Spleen (tissue), 11 donors: ENCODE measurements at regions not wholly inside any gene's neighbourhood (a gene's known extent, or its start where the extent isn't known, plus 50 kb on each side); places are given as distances from the start of the nearest gene placed in this dataset.
A peak's percentile ranks its signal among the peaks of the same experiment; 100 is the strongest.

ENCODE experiments used
- DNase-seq: peaks from one replicate; pipeline ENCODE4 v3.0.0-alpha.2; 2020
- H3K27ac ChIP-seq, 8 donors: fragments of 200-600 bp; sonication (generic) in 7 of 8; 1 replicate in 4 of 8; 2 replicates in 4 of 8; pipeline versions ENCODE4 v1.5.0 to v1.8.0; 2016 to 2021; ENCODE audit warnings: inconsistent platforms in 4 of 8, mild to moderate bottlenecking in 4 of 8, moderate library complexity in 1 of 8
- H3K27me3 ChIP-seq, 7 donors: fragments of 200-600 bp; sonication (generic) in 6 of 7; replicated peaks in 1 of 7; 1 replicate in 4 of 7; 2 replicates in 3 of 7; pipeline versions ENCODE4 v1.5.0 to v1.8.0; 2016 to 2021; ENCODE audit warnings: inconsistent platforms in 3 of 7, mild to moderate bottlenecking in 1 of 7
- H3K36me3 ChIP-seq, 6 donors: fragments of 200-600 bp; sonication (generic) in 5 of 6; 1 replicate in 4 of 6; 2 replicates in 2 of 6; pipeline versions ENCODE4 v1.5.0 to v1.8.0; 2016 to 2021; ENCODE audit warnings: inconsistent platforms in 2 of 6
- H3K4me1 ChIP-seq, 6 donors: fragments of 200-600 bp; sonication (generic) in 5 of 6; 1 replicate in 3 of 6; 2 replicates in 3 of 6; pipeline versions ENCODE4 v1.5.0 to v1.8.0; 2016 to 2021; ENCODE audit warnings: inconsistent platforms in 3 of 6
- H3K4me3 ChIP-seq, 8 donors: fragments of 200-600 bp; sonication (generic) in 7 of 8; 1 replicate in 4 of 8; 2 replicates in 4 of 8; pipeline versions ENCODE4 v1.5.0 to v1.8.0; 2016 to 2021; ENCODE audit warnings: inconsistent platforms in 4 of 8, mild to moderate bottlenecking in 4 of 8, moderate library complexity in 2 of 8
- H3K9me3 ChIP-seq, 8 donors: fragments of 200-600 bp; sonication (generic) in 7 of 8; 1 replicate in 4 of 8; 2 replicates in 4 of 8; pipeline versions ENCODE4 v1.5.0 to v1.8.0; 2016 to 2021; ENCODE audit warnings: inconsistent platforms in 4 of 8
- CTCF ChIP-seq, 11 experiments: fragments of 200-600 bp in 7 of 11; fragments of 450-650 bp in 4 of 11; sonication (generic) in 4 of 11; IDR thresholded peaks in 8 of 11; conservative IDR thresholded peaks in 3 of 11; 1 replicate in 7 of 11; 2 replicates in 4 of 11; pipeline versions ENCODE4 v1.4.0 to v1.8.0; 2016 to 2021; ENCODE audit warnings: antibody characterized with exemption in 11 of 11, inconsistent platforms in 4 of 11, mild to moderate bottlenecking in 1 of 11
- POLR2A ChIP-seq, 3 donors: fragments of 450-650 bp; IDR thresholded peaks; one replicate each; pipeline ENCODE4 v1.5.1; 2017; ENCODE audit warnings: antibody characterized with exemption in 3 of 3, mild to moderate bottlenecking in 1 of 3
- POLR2AphosphoS5 ChIP-seq, 3 donors: sonication (generic); formaldehyde crosslinking; IDR thresholded peaks; one replicate each; pipeline ENCODE4 v1.5.1; 2017; ENCODE audit warnings: antibody characterized with exemption in 3 of 3
- WGBS, 5 donors: extraction: QIAGEN DNeasy Blood & Tissue Kit in 3 of 5; methylation state at CpG; one replicate each; pipeline versions ENCODE4 v1.1.5 to v1.1.7; 2013 to 2018; 5-methylcytosine and 5-hydroxymethylcytosine counted together
- intact Hi-C: fragments of 100-400 bp; cut with DNase I; formaldehyde crosslinking; loops from one replicate; pipeline ENCODE4 v1.15.0; 2023; ENCODE audit warnings: low total_unique reads
- donor health status: healthy with polysubstance abuse.
- donor health status: DM: no; HTN: no; CAD: no; lungs with moderate emphysema.
- donor health status: DM: no; HTN: no; CAD: no.
- donor health status: Bipolar disorder and iron deficiency.
- donor health status: healthy.
- donor health status: DM: no; HTN: no; CAD: no.
- donor health status: DM: yes; HTN: yes; CAD: no.

DNA sequence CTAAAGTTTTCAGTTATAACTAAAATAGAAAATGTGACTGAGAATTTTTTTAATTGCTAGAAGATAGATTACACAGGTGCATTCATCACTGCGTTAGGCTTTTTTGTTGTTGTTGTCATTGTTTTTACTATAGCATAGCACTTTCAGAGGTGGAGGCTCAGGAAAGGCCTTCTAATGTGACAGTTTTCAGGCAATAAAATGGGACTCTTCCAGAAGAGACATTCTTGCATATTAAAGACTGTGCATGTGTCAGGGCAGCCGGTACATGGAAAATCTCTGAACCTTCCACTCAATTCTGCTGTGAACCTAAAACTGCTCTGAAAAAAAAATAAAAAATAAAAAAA lies 175.2 kb downstream of the METTL4 start:
- 80 to 94% (median 91%) methylated on average over 2 of the region's 2 CpGs for WGBS, 5 donors
- H3K4me3 ChIP-seq = no peak overlapping the region

DNA sequence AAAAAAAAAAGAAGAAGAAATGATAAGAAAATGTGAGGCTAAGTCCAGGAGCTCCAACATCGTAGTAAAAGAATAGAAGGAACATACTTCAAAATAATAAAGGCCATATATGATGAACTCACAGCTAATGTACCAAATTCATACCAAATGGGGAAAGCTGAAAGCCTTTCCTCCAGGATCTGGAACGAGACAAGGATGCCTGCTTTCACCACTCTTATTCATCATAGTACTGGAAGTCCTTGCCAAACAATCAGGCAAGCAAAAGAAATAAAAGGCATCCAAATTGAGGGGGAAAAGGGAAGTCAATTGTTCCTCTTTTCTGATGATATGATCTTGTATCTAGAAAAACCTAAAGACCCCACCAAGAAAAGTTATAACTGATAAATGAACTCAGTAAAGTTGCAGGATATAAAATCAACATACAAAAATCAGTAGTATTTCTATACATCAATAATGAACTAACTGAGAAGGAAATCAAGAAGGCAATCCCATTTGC lies 170.6 kb downstream of the METTL4 start:
- Histone ChIP-seq H3K36me3 (no peaks in the 10 kb centered on the region), H3K4me1 (no peaks in the 10 kb centered on the region), H3K4me3 (no peak overlapping the region), H3K27ac (no peak overlapping the region), H3K9me3 (no peaks in the 10 kb centered on the region), H3K27me3 (no peaks in the 10 kb centered on the region)
- no peak for DNase-seq
- TF ChIP-seq CTCF (IDR thresholded peaks at IDR 0.05 in 8 of 11, conservative IDR thresholded peaks at IDR 0.05 in 3 of 11) = no peak
- no peak for TF ChIP-seq POLR2AphosphoS5 (IDR thresholded peaks at IDR 0.05)
- no peak for TF ChIP-seq POLR2A (IDR thresholded peaks at IDR 0.05)
- intact Hi-C loops = no loop called here
- 50 to 63% (median 61%) methylated on average over 2 of the region's 2 CpGs for WGBS, 5 donors

More for the DNA sequence above, 175.2 kb downstream of the METTL4 start:
- H3K27ac ChIP-seq = no peak overlapping the region
- no peaks in the 10 kb centered on the region for H3K27me3 ChIP-seq
- TF ChIP-seq POLR2AphosphoS5 (IDR thresholded peaks at IDR 0.05) (no peak), POLR2A (IDR thresholded peaks at IDR 0.05) (no peak), CTCF (IDR thresholded peaks at IDR 0.05 in 8 of 11, conservative IDR thresholded peaks at IDR 0.05 in 3 of 11) (no peak)
- H3K36me3 ChIP-seq = no peaks in the 10 kb centered on the region
- no peaks in the 10 kb centered on the region for H3K9me3 ChIP-seq
- intact Hi-C loops = no loop called here
- DNase-seq = no peak
- H3K4me1 ChIP-seq = no peaks in the 10 kb centered on the region

DNA sequence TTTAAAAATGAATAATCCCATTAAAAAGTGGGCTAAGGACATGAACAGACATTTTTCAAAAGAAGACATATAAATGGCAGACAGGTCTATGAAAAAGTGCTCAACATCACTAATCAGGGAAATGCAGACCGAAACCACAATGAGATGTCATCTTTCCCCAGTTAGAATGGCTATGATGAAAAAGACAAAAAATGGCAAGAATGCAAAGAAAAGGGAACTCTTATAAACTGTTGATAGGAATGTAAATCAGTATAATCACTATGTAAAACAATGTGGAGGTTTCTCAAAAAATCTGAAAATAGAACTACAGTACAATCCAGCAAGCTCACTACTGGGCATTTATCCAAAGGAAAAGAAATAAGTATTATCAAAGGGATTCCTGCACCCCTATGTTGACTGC lies 169.2 kb downstream of the METTL4 start:
- Histone ChIP-seq H3K9me3 (no peaks in the 10 kb centered on the region), H3K4me1 (no peaks in the 10 kb centered on the region), H3K4me3 (no peak overlapping the region), H3K36me3 (no peaks in the 10 kb centered on the region), H3K27me3 (no peaks in the 10 kb centered on the region), H3K27ac (no peak overlapping the region)
- TF ChIP-seq POLR2AphosphoS5 (IDR thresholded peaks at IDR 0.05) (no peak), CTCF (IDR thresholded peaks at IDR 0.05 in 8 of 11, conservative IDR thresholded peaks at IDR 0.05 in 3 of 11) (no peak), POLR2A (IDR thresholded peaks at IDR 0.05) (no peak)
- 77 to 98% (median 93%) methylated on average over 1 of the region's 1 CpG for WGBS, 5 donors
- intact Hi-C loops = no loop called here
- DNase-seq = no peak

DNA sequence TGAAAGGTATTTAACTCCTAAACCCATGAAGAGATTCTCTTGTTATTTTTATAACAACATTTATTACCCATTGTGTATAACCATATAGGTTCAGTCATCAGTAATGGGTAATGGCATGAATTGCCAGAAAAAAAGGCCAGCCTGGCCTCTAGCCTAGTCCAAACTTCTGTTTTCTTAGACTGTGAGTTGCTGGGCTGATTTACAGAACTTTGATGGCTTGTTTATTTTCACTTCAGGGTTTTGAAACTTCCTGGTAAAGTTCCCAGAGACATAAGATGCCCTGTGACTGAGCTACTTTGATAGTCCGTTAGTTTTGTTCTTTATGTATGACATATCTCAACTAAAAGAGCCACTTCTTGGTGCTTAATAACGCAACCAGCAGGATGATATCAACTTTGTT lies 164.8 kb downstream of the METTL4 start:
- Histone ChIP-seq H3K36me3 (no peaks in the 10 kb centered on the region), H3K4me1 (no peaks in the 10 kb centered on the region), H3K27ac (peak overlapping the region in 1 of 8 donors; percentile 18), H3K9me3 (no peaks in the 10 kb centered on the region), H3K4me3 (no peak overlapping the region), H3K27me3 (no peaks in the 10 kb centered on the region)
- 58 to 81% (median 60%) methylated on average over 2 of the region's 2 CpGs for WGBS, 5 donors
- no peak for DNase-seq
- no peak for TF ChIP-seq POLR2A (IDR thresholded peaks at IDR 0.05)
- TF ChIP-seq POLR2AphosphoS5 (IDR thresholded peaks at IDR 0.05) = no peak
- TF ChIP-seq CTCF (IDR thresholded peaks at IDR 0.05 in 8 of 11, conservative IDR thresholded peaks at IDR 0.05 in 3 of 11) = no peak
- intact Hi-C loops = no loop called here
